Right lobe of liver (tissue), 4 donors: ENCODE measurements at regions not wholly inside any gene's neighbourhood (a gene's known extent, or its start where the extent isn't known, plus 50 kb on each side); places are given as distances from the start of the nearest gene placed in this dataset.

ENCODE experiments used
- CTCF ChIP-seq, 4 donors: fragments of 200-600 bp in 3 of 4; fragments of 450-650 bp in 1 of 4; IDR thresholded peaks; one replicate each; pipeline versions ENCODE4 v1.5.1 to v1.8.0; 2016 to 2022; ENCODE audit warnings: antibody characterized with exemption in 4 of 4, mild to moderate bottlenecking in 2 of 4
- POLR2A ChIP-seq: fragments of 450-650 bp; IDR thresholded peaks from one replicate; pipeline ENCODE4 v1.6.1; 2017; ENCODE audit warnings: antibody characterized with exemption, mild to moderate bottlenecking
- donor health status: DM: no; HTN: no; CAD: no.
- donor health status: DM: no; HTN: no; CAD: no.
- donor health status: DM: no; HTN: yes; CAD: no.

- no peak for TF ChIP-seq CTCF (IDR thresholded peaks at IDR 0.05)
- no peak for TF ChIP-seq POLR2A
These were observed 50.9 kb upstream of the TARBP1 start for GRCh38 chr1:234529950-234530237.
